22Rv1 (cell line): ENCODE measurements at regions not wholly inside any gene's neighbourhood (a gene's known extent, or its start where the extent isn't known, plus 50 kb on each side); places are given as distances from the start of the nearest gene placed in this dataset.

ENCODE experiments used
- H3K27ac ChIP-seq: fragments of 450-650 bp; 2 replicates; pipeline ENCODE4 v1.5.1; 2017
- CTCF ChIP-seq: fragments of 450-650 bp; IDR thresholded peaks from 2 replicates; pipeline ENCODE4 v1.5.1; 2017; ENCODE audit warnings: mild to moderate bottlenecking
- ZFX ChIP-seq: fragments of 450-650 bp; IDR thresholded peaks from 2 replicates; pipeline ENCODE4 v1.6.1; 2017; ENCODE audit warnings: antibody characterized with exemption, borderline replicate concordance

- no peak for TF ChIP-seq ZFX
- TF ChIP-seq CTCF, result no peak
- H3K27ac ChIP-seq, result no peak overlapping the region
Measured at GRCh38 chr12:124696693-124697476, 129.5 kb upstream of the NCOR2 start.

- no peak for TF ChIP-seq CTCF
- no peak for TF ChIP-seq ZFX
Measured at GRCh38 chr12:124695861-124696260, 128.4 kb upstream of the NCOR2 start.

GRCh38 chr12:124694846-124695497 lies 127.6 kb upstream of the NCOR2 start:
- TF ChIP-seq ZFX, result no peak
- H3K27ac ChIP-seq, result no peak overlapping the region

More at GRCh38 chr12:124695861-124696260, 128.4 kb upstream of the NCOR2 start:
- no peak overlapping the region for H3K27ac ChIP-seq

- TF ChIP-seq CTCF, result no peak
- TF ChIP-seq ZFX, result no peak
- no peak overlapping the region for H3K27ac ChIP-seq
Measured at GRCh38 chr12:124694250-124694649, 126.8 kb upstream of the NCOR2 start.

GRCh38 chr12:124693111-124693723 lies 125.8 kb upstream of the NCOR2 start:
- no peak overlapping the region for H3K27ac ChIP-seq
- TF ChIP-seq CTCF (no peak), ZFX (no peak)

- no peak for TF ChIP-seq ZFX
- no peak for TF ChIP-seq CTCF
Measured at GRCh38 chr12:124692443-124692842, 125.0 kb upstream of the NCOR2 start.

GRCh38 chr12:124691429-124691828 lies 124.0 kb upstream of the NCOR2 start:
- no peak overlapping the region for H3K27ac ChIP-seq
- TF ChIP-seq ZFX (no peak), CTCF (no peak)

More at GRCh38 chr12:124692443-124692842, 125.0 kb upstream of the NCOR2 start:
- no peak overlapping the region for H3K27ac ChIP-seq
